GM06990 (cell line): ENCODE measurements at regions not wholly inside any gene's neighbourhood (a gene's known extent, or its start where the extent isn't known, plus 50 kb on each side); places are given as distances from the start of the nearest gene placed in this dataset.
"Not testable (repeated sequence)": the region's sequence is repeated elsewhere in the genome, so short reads cannot be mapped to it uniquely, and the experiment has no call there.

Experiments used
- DNase-seq: peaks from one replicate; pipeline ENCODE4 v3.0.0-alpha.2; 2011; ENCODE audit not compliant: insufficient read length; ENCODE audit errors: extremely low read depth
- H3K27me3 ChIP-seq: replicated peaks from 2 replicates; pipeline ENCODE4 v1.6.0; 2011; ENCODE audit warnings: low read length; ENCODE audit not compliant: control insufficient read depth, insufficient read depth
- H3K36me3 ChIP-seq: 2 replicates; pipeline ENCODE4 v1.5.1; 2011; ENCODE audit warnings: low read length; ENCODE audit not compliant: control insufficient read depth, insufficient read depth
- H3K4me3 ChIP-seq: replicated peaks from 2 replicates; pipeline ENCODE4 v1.5.1; 2011; ENCODE audit warnings: low read depth, mild to moderate bottlenecking, control low read depth, low read length
- CTCF ChIP-seq: IDR thresholded peaks from 2 replicates; pipeline ENCODE4 v1.5.1; 2011; ENCODE audit warnings: low read length, control low read depth, mild to moderate bottlenecking, inconsistent platforms; ENCODE audit not compliant: insufficient read depth, poor library complexity, severe bottlenecking

- Histone ChIP-seq H3K36me3 (no peaks in the 10 kb centered on the region), H3K4me3 (no peak overlapping the region), H3K27me3 (no peaks in the 10 kb centered on the region; the same call in 1 of the 2 replicates)
- TF ChIP-seq CTCF: no peak
- DNase-seq: no peak
Measured at GRCh38 chr7:46912692-46913091, 669.2 kb downstream of the TNS3 start.

GRCh38 chr7:46909601-46910051 lies 672.3 kb downstream of the TNS3 start:
- Histone ChIP-seq H3K27me3 (no peaks in the 10 kb centered on the region; the same call in 1 of the 2 replicates), H3K36me3 (no peaks in the 10 kb centered on the region), H3K4me3 (no peak overlapping the region)
- no peak for TF ChIP-seq CTCF
- DNase-seq: no peak

- Histone ChIP-seq H3K4me3 (no peak overlapping the region), H3K27me3 (no peaks in the 10 kb centered on the region; the same call in 1 of the 2 replicates), H3K36me3 (no peaks in the 10 kb centered on the region)
- DNase-seq: no peak
- TF ChIP-seq CTCF: no peak
Measured at GRCh38 chr7:46908770-46909169, 673.1 kb downstream of the TNS3 start.

- H3K4me3 ChIP-seq, DNase-seq, H3K36me3 ChIP-seq, H3K27me3 ChIP-seq: not testable (repeated sequence)
Measured at GRCh38 chr7:46904523-46904922, 677.4 kb downstream of the TNS3 start.

- DNase-seq: no peak
- no peaks in the 10 kb centered on the region for H3K36me3 ChIP-seq
- no peak for TF ChIP-seq CTCF
- H3K27me3 ChIP-seq: no peaks in the 10 kb centered on the region
- no peak overlapping the region for H3K4me3 ChIP-seq
Measured at GRCh38 chr7:46902463-46902862, 679.4 kb downstream of the TNS3 start.

- TF ChIP-seq CTCF: no peak
- Histone ChIP-seq H3K4me3 (no peak overlapping the region), H3K36me3 (no peaks in the 10 kb centered on the region), H3K27me3 (no peaks in the 10 kb centered on the region)
- DNase-seq: no peak
Measured at GRCh38 chr7:46900312-46901263, 681.3 kb downstream of the TNS3 start.
